ENCODE measurements at regions not wholly inside any gene's neighbourhood (a gene's known extent, or its start where the extent isn't known, plus 50 kb on each side); places are given as distances from the start of the nearest gene placed in this dataset.

GRCh38 chr16:6189216-6189615 is 1091.6 kb upstream of the EEF2KMT start:
- no peak for TF ChIP-seq CTCF (conservative IDR thresholded peaks at IDR 0.05 in 1 of 2, IDR thresholded peaks at IDR 0.05 in 1 of 2; ENCODE audit: low read depth in 1 of 2, low read length in 2 of 2)
- TF ChIP-seq EZH2 (IDR thresholded peaks at IDR 0.05; ENCODE audit: low read length, missing control alignments), result no peak

Data from fibroblast of lung (primary cell).